Fibroblast of the conjunctiva (primary cell): ENCODE measurements at regions not wholly inside any gene's neighbourhood (a gene's known extent, or its start where the extent isn't known, plus 50 kb on each side); places are given as distances from the start of the nearest gene placed in this dataset.
A peak's percentile ranks its signal among the peaks of the same experiment; 100 is the strongest.

Experiments
- DNase-seq: peaks from one replicate; pipeline ENCODE4 v3.0.0-alpha.2; 2010; ENCODE audit warnings: low read depth

DNA sequence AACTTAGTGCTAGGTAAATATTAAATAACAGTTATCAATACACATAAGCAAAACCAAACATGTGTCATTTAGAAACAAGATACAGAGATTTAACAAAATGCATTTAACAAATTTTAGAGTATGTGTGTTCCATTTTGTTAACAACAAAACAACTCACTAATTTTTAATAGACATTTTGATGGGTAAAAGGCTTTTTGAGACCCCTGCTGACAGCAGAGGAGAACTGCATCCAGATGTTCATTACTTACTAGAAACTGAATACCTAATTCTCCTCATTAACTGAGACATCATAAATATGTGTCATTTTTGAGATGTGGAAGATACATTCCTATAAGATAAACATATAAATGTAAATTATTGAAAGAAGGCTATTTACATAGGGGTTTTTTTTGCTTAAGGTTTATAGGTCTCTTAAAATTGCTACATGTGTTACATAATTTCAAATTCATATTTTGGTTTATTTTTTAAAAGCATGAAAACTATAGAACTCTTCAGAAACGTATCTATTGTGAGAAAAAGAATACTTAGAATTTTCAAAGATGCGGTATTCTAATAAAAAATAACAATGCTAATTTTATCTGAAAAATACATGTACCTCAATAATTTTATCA lies 1009.8 kb downstream of the TUSC7 start:
- DNase-seq, result no peak

DNA sequence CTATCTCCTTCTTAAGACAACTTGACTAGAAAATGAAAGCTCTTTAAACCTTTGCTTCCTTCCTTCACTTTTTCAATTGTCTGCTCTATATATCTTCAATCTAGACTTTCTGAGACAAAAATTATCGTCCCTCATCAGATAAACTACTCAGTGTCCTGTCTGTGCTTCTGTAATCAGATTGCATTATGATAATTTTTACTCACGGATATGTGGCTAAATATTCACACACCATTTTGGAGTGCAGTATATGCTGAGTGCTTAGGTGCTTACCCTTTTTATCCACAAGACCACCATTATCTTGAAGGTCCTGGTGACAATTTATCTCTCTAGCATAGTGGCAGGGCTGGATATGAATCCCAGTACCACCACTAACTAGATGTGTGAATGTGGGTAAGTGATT lies 1012.3 kb downstream of the TUSC7 start:
- DNase-seq, result no peak

DNA sequence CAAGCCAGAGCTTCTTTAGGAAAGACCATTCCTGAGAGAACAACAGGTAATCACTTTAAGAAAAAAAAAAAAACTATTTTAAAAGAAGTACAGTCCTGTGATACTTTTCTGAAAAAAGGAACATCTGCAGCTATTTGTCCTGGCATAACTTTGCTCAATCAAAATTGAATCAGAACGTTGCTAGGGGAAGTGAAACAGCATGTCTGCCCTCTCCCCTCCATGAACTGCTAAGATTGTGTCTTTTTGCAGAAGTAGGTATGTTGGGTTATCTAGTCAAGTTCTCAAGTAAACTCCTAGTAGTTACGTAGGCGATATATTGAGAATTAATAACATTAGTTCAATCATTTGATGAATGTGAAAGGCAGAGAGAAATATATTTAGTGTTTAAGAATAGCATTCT lies 1013.3 kb downstream of the TUSC7 start:
- no peak for DNase-seq

DNA sequence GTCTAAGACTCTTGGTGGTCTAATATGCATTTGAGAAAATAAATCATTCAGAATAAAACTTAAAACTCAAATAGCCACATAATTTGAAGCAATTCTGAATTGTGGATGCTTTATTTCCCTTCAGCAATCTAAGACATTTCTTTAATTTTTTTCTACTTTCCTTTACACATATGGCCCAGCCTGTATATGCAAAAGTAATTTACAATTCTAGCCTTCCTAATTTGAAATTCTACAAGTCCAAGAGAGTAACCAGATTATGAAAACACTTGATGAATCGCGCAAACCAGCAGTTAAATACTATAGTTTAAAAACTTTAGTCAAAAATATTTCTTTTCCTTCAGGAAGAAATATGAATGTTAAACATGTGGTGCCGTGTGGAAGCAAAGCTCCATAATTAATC lies 1014.2 kb downstream of the TUSC7 start:
- DNase-seq, result no peak

DNA sequence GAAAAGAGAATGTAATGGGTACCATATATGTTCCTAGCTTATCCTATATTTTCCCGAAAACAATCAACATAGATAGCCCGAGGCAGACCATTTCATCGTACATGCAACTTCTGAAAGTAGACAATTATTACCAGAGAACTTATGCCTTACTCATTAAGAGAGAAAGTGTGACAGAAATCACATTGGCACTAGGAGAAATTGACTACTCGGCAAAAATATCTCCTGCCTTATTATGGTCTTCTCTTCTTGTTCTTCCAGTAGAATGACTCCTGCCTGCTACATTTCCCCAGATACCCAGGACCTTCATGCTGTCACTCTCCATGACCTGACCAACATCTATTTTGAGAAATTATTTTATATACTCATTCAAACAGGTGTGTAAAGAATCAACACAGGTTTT lies 1015.7 kb downstream of the TUSC7 start:
- DNase-seq, result no peak

DNA sequence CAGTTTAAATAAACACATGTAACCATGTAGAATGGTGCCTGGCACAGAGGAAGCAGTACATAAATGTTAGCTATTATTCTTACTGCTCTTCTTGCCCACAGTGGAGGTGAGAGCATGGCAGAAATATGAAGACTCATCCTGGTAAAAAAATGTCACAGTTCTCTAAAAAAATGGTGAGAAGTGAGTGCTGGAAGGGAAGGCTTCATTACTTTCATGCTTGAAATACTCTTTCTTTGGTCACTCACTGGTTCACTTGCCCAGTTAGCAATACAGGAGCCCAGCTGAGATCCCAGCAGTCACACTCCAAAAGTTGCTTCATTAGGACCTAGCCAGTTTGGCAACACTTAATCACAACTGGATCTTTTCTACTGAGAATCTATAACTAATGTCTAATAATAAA lies 1017.2 kb downstream of the TUSC7 start:
- DNase-seq, result no peak

DNA sequence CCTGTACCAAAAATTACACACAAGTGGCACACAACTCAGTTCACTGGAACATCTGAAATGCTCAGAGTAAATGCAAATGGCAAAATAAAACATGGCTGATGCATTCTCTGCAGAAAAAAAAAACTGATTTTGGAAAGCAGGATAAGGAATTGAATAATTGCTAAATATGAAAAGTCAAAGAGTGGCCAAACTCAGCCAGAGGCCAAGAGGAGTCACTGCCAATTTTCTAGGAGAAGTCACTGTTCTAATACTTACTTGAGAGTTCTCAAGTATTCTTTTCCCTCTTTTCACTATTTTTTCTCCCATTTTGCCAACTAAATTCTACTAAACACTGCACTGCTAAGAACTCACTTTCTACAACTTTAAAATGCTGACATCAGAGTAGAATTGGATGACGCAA lies 1018.6 kb downstream of the TUSC7 start:
- DNase-seq, result no peak

DNA sequence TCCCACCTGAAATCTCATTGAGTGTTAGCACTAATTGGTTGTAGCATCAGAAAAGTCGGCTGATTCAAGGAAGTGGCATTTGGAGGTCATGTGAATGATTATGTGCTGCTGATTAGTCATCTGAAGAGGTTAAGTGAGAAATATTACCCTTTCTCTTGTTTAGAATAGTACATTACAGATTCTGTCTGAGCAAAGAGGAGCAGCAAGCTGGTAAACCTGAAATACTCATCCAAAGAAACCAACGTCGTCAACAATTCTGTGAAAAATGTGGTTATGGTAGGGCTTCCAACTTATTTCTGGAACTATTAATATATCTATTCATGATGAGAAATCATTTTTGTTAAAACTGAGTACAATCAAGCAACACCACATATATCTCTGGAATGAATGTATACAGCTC lies 1024.9 kb downstream of the TUSC7 start:
- DNase-seq, result no peak

DNA sequence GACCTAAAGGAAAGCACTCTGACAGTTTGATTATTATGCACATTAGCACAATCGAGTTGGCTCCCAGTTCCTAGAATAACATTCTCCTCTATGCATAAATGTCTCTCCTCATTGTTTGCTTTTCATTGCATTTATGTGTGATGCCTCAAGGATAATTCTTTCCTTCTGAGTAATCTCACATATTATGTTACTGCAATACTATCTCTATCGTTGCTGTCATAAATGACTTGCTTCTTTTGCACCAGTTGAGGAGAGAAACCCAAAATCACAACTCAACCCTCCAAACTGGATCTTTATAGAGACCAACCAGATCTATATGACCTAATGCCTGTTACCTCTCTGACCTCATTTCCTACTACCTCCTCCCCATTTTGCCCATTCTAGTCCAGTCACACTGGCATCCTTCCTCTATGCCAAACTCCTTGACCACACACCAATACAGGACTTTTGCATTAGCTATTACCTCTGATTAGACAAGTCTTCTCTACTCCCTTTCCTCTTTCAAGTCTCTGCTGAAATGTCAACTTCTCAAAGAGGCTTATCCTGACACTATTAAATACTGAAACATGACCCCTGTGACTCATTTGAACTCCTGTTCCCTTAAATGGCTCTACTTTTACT lies 1026.0 kb downstream of the TUSC7 start:
- peak; percentile 64 for DNase-seq

DNA sequence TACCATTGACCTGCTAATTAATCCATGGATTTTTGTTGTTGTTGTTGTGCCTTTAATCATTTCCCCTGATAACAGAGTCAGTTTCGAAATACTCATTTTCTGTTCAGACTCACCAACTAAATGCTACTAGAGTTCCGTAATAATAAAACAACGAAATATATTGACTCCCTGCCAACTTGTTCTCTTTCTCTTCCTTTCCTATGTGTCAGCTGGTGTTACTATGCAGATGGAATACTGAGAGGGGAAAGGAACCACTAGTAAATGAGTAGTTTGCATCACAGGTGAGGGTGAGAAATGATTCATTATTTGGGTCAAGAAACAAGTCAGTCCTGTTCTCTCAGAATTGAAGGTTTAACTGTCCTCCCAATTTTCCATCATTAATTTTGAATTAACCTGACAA lies 1027.3 kb downstream of the TUSC7 start:
- DNase-seq, result no peak

DNA sequence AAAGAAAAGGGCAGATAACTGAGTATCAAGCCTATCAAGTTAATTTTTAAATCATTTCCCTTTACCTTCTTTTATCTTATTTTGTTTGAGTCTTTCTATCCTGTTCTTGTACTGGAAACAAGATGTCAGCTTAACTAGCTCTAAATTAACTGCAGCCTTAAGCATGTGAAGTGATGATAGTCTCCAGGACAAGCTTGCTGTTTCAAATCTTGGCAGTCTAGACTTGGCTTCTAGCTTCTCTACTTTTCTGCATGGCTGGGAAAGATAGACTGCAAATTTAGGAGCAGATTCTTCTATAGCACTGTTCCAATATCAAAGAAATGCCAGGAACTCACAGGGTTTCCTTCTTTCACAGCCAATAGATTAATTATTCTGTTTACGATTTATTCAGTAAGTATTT lies 1034.4 kb downstream of the TUSC7 start:
- DNase-seq, result no peak

DNA sequence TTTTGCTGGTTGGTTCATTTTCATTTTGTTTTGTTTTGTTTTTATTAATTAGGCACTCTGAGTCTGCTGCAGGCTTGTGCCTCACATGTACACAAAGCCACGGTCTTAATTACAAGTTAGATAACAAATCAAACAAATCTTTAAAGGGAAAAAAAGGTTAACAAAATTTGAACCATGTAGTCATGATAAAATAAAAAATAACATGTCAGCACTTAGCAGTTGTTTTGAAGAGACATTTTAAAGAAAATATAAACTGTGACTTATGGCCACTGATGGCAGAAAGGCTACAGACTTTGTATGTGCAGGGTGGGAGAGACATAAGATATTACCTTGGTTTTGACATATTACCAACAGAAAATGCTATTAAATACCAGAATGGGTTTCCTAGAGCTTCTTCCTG lies 1035.4 kb downstream of the TUSC7 start:
- no peak for DNase-seq

DNA sequence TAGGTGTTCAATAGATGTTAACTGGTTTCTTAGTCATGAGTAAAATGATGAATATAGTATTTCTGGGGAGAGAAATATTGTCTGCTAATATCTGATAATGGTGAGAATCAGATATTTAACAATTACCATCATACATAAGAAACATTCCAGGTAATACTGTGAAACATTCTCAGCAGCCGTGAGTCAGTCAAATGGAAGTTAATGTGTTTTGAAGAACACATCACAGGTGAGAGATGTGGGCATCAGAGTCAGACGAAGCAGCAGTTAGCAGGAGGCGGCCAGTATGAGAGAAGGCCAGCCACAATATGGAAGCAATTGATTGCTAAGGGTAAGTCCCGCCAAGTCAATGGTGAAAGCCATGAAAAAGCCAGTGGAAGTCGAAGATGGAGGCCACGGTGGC lies 1035.9 kb downstream of the TUSC7 start:
- no peak for DNase-seq

DNA sequence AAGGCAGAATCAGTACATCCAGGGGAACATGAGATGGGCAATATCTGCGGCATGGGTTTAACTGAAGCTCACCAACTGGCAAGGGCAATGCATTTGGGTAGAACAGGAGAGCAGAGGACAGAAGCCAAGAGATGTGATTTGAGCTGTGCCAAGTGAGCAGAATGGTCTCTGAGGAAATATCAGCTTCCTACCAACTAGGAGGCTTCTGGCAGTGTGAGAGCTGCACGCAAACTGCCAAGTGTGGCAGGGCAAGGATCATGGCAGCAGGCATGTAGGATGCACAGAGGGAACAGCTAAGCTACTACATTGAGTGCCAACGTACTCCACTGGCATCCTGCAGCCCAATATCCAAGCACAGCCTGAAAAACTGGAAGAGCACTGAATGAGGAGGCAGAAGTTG lies 1036.5 kb downstream of the TUSC7 start:
- DNase-seq, result no peak

DNA sequence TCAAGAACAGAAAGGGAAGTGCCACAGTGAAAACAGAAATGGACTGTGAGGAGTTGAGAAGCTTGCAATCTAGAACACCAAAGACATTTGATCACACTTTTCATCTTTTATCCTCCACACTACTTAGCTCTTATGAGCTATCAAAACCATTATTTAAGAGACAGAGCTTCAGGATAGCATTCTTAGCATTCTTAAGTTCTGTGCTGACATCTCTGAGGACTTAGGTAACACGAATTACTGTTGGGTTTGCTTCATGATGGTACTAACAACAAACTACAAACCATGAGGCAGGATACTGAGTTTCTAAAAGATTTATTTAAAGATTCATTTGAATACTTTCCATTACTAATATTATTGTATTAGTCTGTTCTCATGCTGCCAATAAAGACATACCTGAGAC lies 1038.6 kb downstream of the TUSC7 start:
- DNase-seq, result no peak

DNA sequence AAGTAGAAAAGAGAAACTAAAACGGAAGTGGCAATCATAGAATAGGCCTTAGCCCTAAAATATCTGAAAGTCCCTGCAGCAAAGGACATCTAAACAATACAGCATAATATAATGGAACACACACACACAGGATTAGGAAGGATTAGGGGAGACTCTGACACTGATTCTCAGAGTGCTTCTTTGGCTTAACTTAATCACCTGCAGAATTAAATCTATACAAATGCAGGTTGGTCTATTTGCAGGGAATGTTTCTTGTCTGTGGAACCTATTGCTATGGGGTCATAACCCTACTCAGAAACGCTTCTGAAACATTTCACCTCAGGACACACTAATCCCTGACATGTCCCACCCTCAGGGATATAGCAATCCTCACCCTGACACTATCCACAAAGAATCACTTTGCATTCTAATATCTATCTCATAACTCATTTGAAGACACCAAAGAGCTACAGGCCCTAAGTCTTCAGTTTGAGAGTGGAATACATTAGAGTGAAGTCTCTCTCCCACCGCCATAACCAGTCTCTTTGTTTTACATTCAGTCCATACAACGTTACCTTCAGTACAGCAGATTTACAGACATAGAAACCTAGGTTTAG lies 1041.2 kb downstream of the TUSC7 start:
- no peak for DNase-seq

DNA sequence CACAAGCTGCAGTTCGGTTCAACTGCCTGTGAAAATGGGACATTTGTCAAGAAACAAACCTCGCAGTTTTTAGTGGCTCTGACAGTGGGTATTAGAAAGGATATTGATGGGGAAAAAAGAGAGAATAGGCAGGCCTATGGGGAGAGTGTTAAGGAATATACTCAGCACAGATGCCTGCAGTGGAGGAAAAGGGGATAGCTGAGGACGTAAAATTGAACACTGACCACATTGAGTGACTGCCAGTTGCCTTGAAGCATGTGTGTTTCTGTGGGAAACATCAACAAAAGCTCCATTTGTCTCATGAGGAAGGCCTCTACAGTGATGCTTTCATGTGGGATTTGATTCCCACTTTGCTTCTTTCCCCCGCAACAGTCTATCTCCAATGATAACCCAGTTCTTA lies 1042.1 kb downstream of the TUSC7 start:
- DNase-seq, result no peak

DNA sequence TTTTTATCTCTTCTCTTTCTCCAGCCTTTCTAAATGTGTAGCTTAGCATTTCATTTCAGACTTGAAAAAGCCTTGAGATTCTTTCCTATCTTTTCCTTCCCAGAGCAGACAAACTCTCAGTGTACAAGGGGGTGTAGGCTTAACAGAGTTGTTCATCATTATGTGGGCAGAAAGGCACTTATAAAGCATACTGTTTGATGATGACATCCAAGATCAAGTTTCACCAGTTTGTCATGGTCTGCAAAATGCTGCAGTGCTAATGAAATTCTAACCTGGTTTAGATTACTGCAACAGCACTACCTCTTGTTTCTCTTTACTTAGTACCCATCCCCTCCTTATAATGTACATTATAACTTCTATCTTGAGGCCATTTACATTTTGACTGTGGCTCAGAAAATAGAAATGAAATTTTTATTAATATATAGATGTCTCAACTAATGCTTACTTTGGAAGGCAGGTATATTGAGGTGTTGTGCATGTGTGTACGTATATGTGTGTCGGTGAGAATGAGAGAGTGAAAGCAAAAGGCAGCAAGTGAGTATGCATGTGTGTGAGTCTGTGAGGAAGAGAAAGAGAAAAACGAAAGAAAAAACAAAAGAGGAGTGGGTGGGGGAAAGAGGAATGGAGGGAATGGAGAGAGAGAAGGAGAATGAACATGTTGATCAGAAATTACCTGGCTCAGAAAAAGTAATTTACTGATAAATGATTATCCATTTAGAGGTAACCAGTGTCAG lies 1043.6 kb downstream of the TUSC7 start:
- DNase-seq, result peak; percentile 53

DNA sequence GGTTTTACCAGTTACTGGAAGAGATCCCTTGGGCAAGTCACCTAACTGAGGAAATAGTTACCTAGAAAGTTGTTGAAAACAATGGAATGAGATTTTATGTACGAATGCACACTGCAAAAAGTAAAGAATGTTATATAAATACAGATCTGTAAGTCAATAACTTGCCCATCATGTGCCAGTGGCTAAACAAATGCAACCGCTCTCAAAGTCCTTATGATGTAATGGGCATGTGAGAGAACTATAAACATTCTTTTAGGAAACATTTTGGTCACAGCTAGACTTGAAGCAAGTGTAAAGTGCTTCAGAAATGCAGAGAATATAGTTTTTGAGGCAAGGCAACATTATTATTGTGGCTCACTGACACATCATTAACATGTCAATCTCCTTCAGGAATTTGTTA lies 1044.5 kb downstream of the TUSC7 start:
- no peak for DNase-seq

DNA sequence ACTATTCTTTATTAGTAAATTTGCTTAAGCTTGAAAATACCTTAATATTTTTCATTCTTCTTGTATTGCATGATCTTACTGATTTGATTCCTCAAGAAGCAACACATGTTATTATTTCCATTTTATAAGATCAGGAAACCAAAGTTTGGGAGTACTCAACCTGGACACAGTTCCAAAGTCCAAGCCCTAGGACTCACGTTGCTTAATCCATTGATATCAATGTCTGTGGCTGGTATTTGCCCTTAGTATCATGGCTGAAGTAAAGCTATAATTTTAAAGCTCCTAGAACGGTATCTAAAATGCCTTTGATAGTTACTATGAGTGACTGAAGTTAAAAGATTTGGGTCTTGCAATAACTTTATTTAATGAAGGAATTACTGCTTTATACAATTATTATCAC lies 1045.3 kb downstream of the TUSC7 start:
- DNase-seq, result no peak

DNA sequence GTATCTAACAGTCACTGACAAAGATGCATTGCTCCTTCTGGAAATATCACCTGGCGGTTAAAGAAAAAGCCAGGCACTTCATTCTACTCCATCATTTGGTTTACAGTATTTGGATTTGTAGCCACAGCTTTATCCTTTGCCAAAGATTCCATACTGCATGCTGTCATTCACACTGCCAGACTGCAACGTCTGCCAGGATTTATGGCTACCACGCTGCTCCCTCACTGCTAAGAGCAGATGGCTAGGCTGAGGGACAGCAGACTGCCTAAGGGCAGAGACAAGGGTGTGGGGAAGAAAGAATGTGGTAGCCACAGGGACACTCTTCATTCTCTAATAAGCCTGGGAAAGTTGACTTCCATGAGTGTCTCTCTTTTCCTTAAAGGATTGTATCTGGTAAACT lies 1047.0 kb downstream of the TUSC7 start:
- no peak for DNase-seq

DNA sequence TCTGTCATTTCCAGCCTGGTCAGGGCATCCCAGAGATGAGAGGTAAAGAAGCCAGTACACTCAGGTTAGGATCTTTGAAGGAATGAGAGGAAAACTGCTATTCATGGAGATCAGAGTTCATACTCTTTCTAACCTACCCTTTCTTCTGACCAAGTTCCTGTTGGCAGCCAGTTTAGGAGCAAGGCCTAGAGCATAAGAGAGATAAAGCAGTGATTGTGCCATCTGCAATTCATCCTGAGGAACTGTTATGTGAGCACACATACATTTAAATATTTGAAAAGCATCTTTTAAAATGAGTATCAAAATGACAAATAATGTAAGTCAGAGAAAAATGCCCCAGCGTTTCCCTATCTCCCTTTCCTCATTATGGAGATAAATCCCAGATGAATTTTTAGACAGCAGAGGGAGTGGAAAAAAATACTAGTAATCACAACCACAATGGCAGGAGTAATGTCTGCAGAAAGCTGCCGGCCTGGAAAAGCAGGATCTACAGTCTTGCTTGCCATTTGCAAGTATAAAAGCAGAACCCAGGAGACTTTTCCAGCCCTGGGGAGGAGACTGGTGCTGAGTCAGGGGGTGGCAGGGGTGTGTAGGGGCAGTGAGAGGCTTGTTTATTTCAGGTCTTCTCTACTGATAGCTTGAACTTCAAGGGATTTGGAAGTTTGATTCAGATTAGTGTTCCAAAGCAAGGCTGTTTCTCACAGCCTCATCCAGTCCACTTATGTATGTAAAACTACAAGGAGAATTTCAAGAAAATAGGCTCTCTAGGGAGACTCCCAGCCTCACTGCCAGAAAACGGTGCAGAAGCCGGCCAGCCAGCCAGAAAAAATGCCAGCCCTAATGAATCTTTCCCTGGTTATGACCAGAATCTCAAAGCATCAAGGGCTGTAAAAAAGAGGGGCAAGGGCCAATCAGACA lies 1052.4 kb downstream of the TUSC7 start:
- DNase-seq, result no peak
